ENCODE measurements at regions not wholly inside any gene's neighbourhood (a gene's known extent, or its start where the extent isn't known, plus 50 kb on each side); places are given as distances from the start of the nearest gene placed in this dataset.

- intact Hi-C loops (cut with micrococcal nuclease; ENCODE audit: unreplicated experiment), result no loop called here
- BruUV-seq (replicated peaks), result no TSS peak
Observed at GRCh38 chr10:6327961-6328698, 125.4 kb downstream of the PFKFB3 start.

GRCh38 chr10:6328699-6329423 is 126.1 kb downstream of the PFKFB3 start:
- TF ChIP-seq CTCF (conservative IDR thresholded peaks at IDR 0.05; ENCODE audit: low read depth, low read length), result no peak
- TF ChIP-seq EZH2 (IDR thresholded peaks at IDR 0.05; ENCODE audit: borderline replicate concordance, low read depth, low read length, poor library complexity, severe bottlenecking), result no peak
- no peak overlapping the region for H3K4me3 ChIP-seq (ENCODE audit: low read depth, low read length, poor library complexity, severe bottlenecking)
- no peak for DNase-seq (ENCODE audit: low spot score)
- H3K36me3 ChIP-seq (ENCODE audit: insufficient read depth, low read length, poor library complexity, severe bottlenecking), result no peaks in the 10 kb centered on the region
- no peak overlapping the region for H3K27ac ChIP-seq (ENCODE audit: low read depth, low read length, poor library complexity, severe bottlenecking)
- BruUV-seq (replicated peaks), result no TSS peak
- POLR2A ChIA-PET (ENCODE audit: low non-redundant PET), result interaction anchor here (0.6 kb wide), 1 partner anchor 76 kb away, joined by 5 read pairs; no protein-coding TSS in a partner anchor
- no peaks in the 10 kb centered on the region for H3K4me1 ChIP-seq (ENCODE audit: insufficient read depth, low read length, poor library complexity, severe bottlenecking)
- H3K9me3 ChIP-seq (ENCODE audit: low read depth, low read length, poor library complexity, severe bottlenecking), result no peaks in the 10 kb centered on the region
- intact Hi-C loops (cut with micrococcal nuclease; ENCODE audit: unreplicated experiment), result no loop called here
- CTCF ChIA-PET, result interaction anchor here (0.6 kb wide), 1 partner anchor 311 kb away, joined by 3 read pairs; no protein-coding TSS in a partner anchor
- H3K27me3 ChIP-seq (replicated peaks; ENCODE audit: insufficient read depth, low read depth, low read length, poor library complexity), result no peaks in the 10 kb centered on the region

More at GRCh38 chr10:6327961-6328698, 125.4 kb downstream of the PFKFB3 start:
- no peak overlapping the region for H3K27ac ChIP-seq (ENCODE audit: low read depth, low read length, poor library complexity, severe bottlenecking)
- ChIA-PET CTCF (interaction anchor here (0.6 kb wide), 1 partner anchor 311 kb away, joined by 3 read pairs; no protein-coding TSS in a partner anchor), POLR2A (ENCODE audit: low non-redundant PET) (interaction anchor here (0.6 kb wide), 1 partner anchor 77 kb away, joined by 5 read pairs; no protein-coding TSS in a partner anchor)
- H3K27me3 ChIP-seq (replicated peaks; ENCODE audit: insufficient read depth, low read depth, low read length, poor library complexity), result no peaks in the 10 kb centered on the region
- H3K4me3 ChIP-seq (ENCODE audit: low read depth, low read length, poor library complexity, severe bottlenecking), result no peak overlapping the region
- H3K4me1 ChIP-seq (ENCODE audit: insufficient read depth, low read length, poor library complexity, severe bottlenecking), result no peaks in the 10 kb centered on the region
- H3K9me3 ChIP-seq (ENCODE audit: low read depth, low read length, poor library complexity, severe bottlenecking), result no peaks in the 10 kb centered on the region
- no peaks in the 10 kb centered on the region for H3K36me3 ChIP-seq (ENCODE audit: insufficient read depth, low read length, poor library complexity, severe bottlenecking)
- no peak for DNase-seq (ENCODE audit: low spot score)
- TF ChIP-seq CTCF (conservative IDR thresholded peaks at IDR 0.05; ENCODE audit: low read depth, low read length) (no peak), EZH2 (IDR thresholded peaks at IDR 0.05; ENCODE audit: borderline replicate concordance, low read depth, low read length, poor library complexity, severe bottlenecking) (no peak)

- ChIA-PET CTCF (no interaction called here), POLR2A (ENCODE audit: low non-redundant PET) (no interaction called here)
- intact Hi-C loops (cut with micrococcal nuclease; ENCODE audit: unreplicated experiment), result no loop called here
- Histone ChIP-seq H3K4me3 (ENCODE audit: low read depth, low read length, poor library complexity, severe bottlenecking) (no peak overlapping the region), H3K36me3 (ENCODE audit: insufficient read depth, low read length, poor library complexity, severe bottlenecking) (no peaks in the 10 kb centered on the region), H3K27ac (ENCODE audit: low read depth, low read length, poor library complexity, severe bottlenecking) (no peak overlapping the region), H3K27me3 (replicated peaks; ENCODE audit: insufficient read depth, low read depth, low read length, poor library complexity) (no peaks in the 10 kb centered on the region), H3K4me1 (ENCODE audit: insufficient read depth, low read length, poor library complexity, severe bottlenecking) (no peaks in the 10 kb centered on the region), H3K9me3 (ENCODE audit: low read depth, low read length, poor library complexity, severe bottlenecking) (no peaks in the 10 kb centered on the region)
- no TSS peak for BruUV-seq (replicated peaks)
- no peak for DNase-seq (ENCODE audit: low spot score)
- TF ChIP-seq EZH2 (IDR thresholded peaks at IDR 0.05; ENCODE audit: borderline replicate concordance, low read depth, low read length, poor library complexity, severe bottlenecking) (no peak), CTCF (conservative IDR thresholded peaks at IDR 0.05; ENCODE audit: low read depth, low read length) (no peak)
Observed at GRCh38 chr10:6333086-6333485, 130.4 kb downstream of the PFKFB3 start.
